Caco-2 (cell line): ENCODE measurements at regions not wholly inside any gene's neighbourhood (a gene's known extent, or its start where the extent isn't known, plus 50 kb on each side); places are given as distances from the start of the nearest gene placed in this dataset.

Source experiments
- BruUV-seq: library from RNA; stranded (reverse); fragments of 400-500 nt; replicated peaks from 2 replicates; lab custom pipeline; 2021; lab: Mats Ljungman, UMichigan
- CTCF ChIA-PET: fragments of 300-600 bp; sonication (Branson Sonifier 250); formaldehyde crosslinking; loops from one replicate; lab custom pipeline; 2022; ENCODE audit warnings: antibody characterized with exemption; lab: Charles Lee
- POLR2A ChIA-PET: fragments of 300-600 bp; sonication (Branson Sonifier 250); formaldehyde crosslinking; loops from one replicate; lab custom pipeline; 2022; ENCODE audit warnings: antibody characterized with exemption; lab: Charles Lee
- DNase-seq, 2 experiments: peaks; one replicate each; pipeline versions ENCODE4 v3.0.0 to v3.0.0-alpha.2; 2020 to 2022
- H3K27me3 ChIP-seq: replicated peaks from 2 replicates; pipeline ENCODE4 v1.6.0; 2011; ENCODE audit warnings: low read length; ENCODE audit not compliant: control insufficient read depth, insufficient read depth
- H3K36me3 ChIP-seq: 2 replicates; pipeline ENCODE4 v1.5.1; 2011; ENCODE audit warnings: low read length; ENCODE audit not compliant: control insufficient read depth, insufficient read depth
- H3K4me1 ChIP-seq: fragments of 250-450 bp; sonication (Bioruptor Pico); 2 replicates; pipeline ENCODE4 v1.5.1; 2020; ENCODE audit warnings: mild to moderate bottlenecking
- H3K4me3 ChIP-seq: 2 replicates; pipeline ENCODE4 v1.5.1; 2011; ENCODE audit warnings: low read depth, mild to moderate bottlenecking, control low read depth, low read length
- H3K9me3 ChIP-seq: fragments of 250-450 bp; sonication (Bioruptor Pico); 2 replicates; pipeline ENCODE4 v1.5.1; 2020; ENCODE audit warnings: mild to moderate bottlenecking, moderate library complexity
- H3K27ac Mint-ChIP-seq: one replicate; pipeline ENCODE4 v1.8.0; 2022; ENCODE audit warnings: mixed read lengths; ENCODE audit not compliant: unreplicated experiment
- H3K27me3 Mint-ChIP-seq: one replicate; pipeline ENCODE4 v1.8.0; 2022; ENCODE audit warnings: mixed read lengths; ENCODE audit not compliant: insufficient read depth, unreplicated experiment
- H3K36me3 Mint-ChIP-seq: one replicate; pipeline ENCODE4 v1.8.0; 2022; ENCODE audit warnings: mild to moderate bottlenecking, mixed read lengths; ENCODE audit not compliant: insufficient read depth, unreplicated experiment
- H3K4me1 Mint-ChIP-seq: one replicate; pipeline ENCODE4 v1.8.0; 2022; ENCODE audit warnings: low read depth, mixed read lengths; ENCODE audit not compliant: unreplicated experiment
- H3K4me3 Mint-ChIP-seq: one replicate; pipeline ENCODE4 v1.8.0; 2022; ENCODE audit warnings: mild to moderate bottlenecking, moderate library complexity, mixed read lengths; ENCODE audit not compliant: unreplicated experiment
- H3K9me3 Mint-ChIP-seq: one replicate; pipeline ENCODE4 v1.8.0; 2022; ENCODE audit warnings: mixed read lengths; ENCODE audit not compliant: unreplicated experiment
- CTCF ChIP-seq, 2 experiments: fragments of 200-600 bp in 1 of 2; IDR thresholded peaks; 1 replicate in 1 of 2; 2 replicates in 1 of 2; pipeline versions ENCODE4 v1.5.1 to v1.8.0; 2011 to 2022; ENCODE audit warnings: antibody characterized with exemption in 1 of 2, control low read depth in 1 of 2, inconsistent platforms in 1 of 2, low read depth in 1 of 2, low read length in 1 of 2, mild to moderate bottlenecking in 1 of 2, moderate library complexity in 1 of 2; ENCODE audit not compliant: insufficient read depth in 1 of 2, severe bottlenecking in 1 of 2, unreplicated experiment in 1 of 2
- intact Hi-C: fragments of 100-400 bp; cut with micrococcal nuclease; formaldehyde crosslinking; loops from one replicate; pipeline ENCODE4 v1.10.0; 2022; ENCODE audit not compliant: unreplicated experiment

- Histone ChIP-seq H3K36me3 (no peaks in the 10 kb centered on the region), H3K4me3 (no peak overlapping the region), H3K27me3 (no peaks in the 10 kb centered on the region), H3K4me1 (no peaks in the 10 kb centered on the region), H3K9me3 (0 out of 2 replicates have a peak, but pooled peaks cover 6% of the 10 kb centered on the region)
- BruUV-seq = no TSS peak
- Mint-ChIP-seq H3K36me3 (no peaks in the 10 kb centered on the region), H3K9me3 (no peaks in the 10 kb centered on the region), H3K4me3 (no peak overlapping the region), H3K27me3 (peaks cover 4% of the 10 kb centered on the region), H3K27ac (no peak overlapping the region), H3K4me1 (no peaks in the 10 kb centered on the region)
- POLR2A ChIA-PET = no interaction called here
- no peak for DNase-seq
- CTCF ChIA-PET = no interaction called here
- no peak for TF ChIP-seq CTCF (IDR thresholded peaks at IDR 0.05; ENCODE audit: insufficient read depth in 1 of 2, low read depth in 1 of 2, low read length in 1 of 2, severe bottlenecking in 1 of 2, unreplicated experiment in 1 of 2)
- intact Hi-C loops = no loop called here
Observed at GRCh38 chr10:91108820-91109219, 111.6 kb upstream of the PCGF5 start.

GRCh38 chr10:91111060-91111459 is 109.4 kb upstream of the PCGF5 start:
- no peaks in the 10 kb centered on the region for H3K4me1 Mint-ChIP-seq

GRCh38 chr10:91115618-91116390 is 104.7 kb upstream of the PCGF5 start:
- no TSS peak for BruUV-seq
- TF ChIP-seq CTCF (IDR thresholded peaks at IDR 0.05; ENCODE audit: insufficient read depth in 1 of 2, low read depth in 1 of 2, low read length in 1 of 2, severe bottlenecking in 1 of 2, unreplicated experiment in 1 of 2) = no peak
- Histone ChIP-seq H3K9me3 (no peaks in the 10 kb centered on the region), H3K27me3 (no peaks in the 10 kb centered on the region), H3K36me3 (no peaks in the 10 kb centered on the region), H3K4me3 (no peak overlapping the region), H3K4me1 (no peaks in the 10 kb centered on the region)
- Mint-ChIP-seq H3K36me3 (no peaks in the 10 kb centered on the region), H3K9me3 (no peaks in the 10 kb centered on the region), H3K4me3 (no peak overlapping the region), H3K4me1 (no peaks in the 10 kb centered on the region), H3K27ac (no peak overlapping the region), H3K27me3 (peaks cover 5% of the 10 kb centered on the region)
- POLR2A ChIA-PET = no interaction called here
- intact Hi-C loops = no loop called here
- CTCF ChIA-PET = no interaction called here
- DNase-seq = no peak

More at GRCh38 chr10:91111060-91111459, 109.4 kb upstream of the PCGF5 start:
- ChIA-PET CTCF (no interaction called here), POLR2A (no interaction called here)
- no peak for TF ChIP-seq CTCF (IDR thresholded peaks at IDR 0.05; ENCODE audit: insufficient read depth in 1 of 2, low read depth in 1 of 2, low read length in 1 of 2, severe bottlenecking in 1 of 2, unreplicated experiment in 1 of 2)
- intact Hi-C loops = no loop called here
- H3K4me3 ChIP-seq = no peak overlapping the region
- Mint-ChIP-seq H3K27me3 (no peaks in the 10 kb centered on the region), H3K9me3 (no peaks in the 10 kb centered on the region), H3K4me3 (no peak overlapping the region), H3K36me3 (no peaks in the 10 kb centered on the region), H3K27ac (no peak overlapping the region)
- BruUV-seq = no TSS peak
- 0 out of 2 replicates have a peak, but pooled peaks cover 6% of the 10 kb centered on the region for H3K9me3 ChIP-seq
- H3K27me3 ChIP-seq = no peaks in the 10 kb centered on the region
- no peak for DNase-seq
- H3K4me1 ChIP-seq = no peaks in the 10 kb centered on the region
- no peaks in the 10 kb centered on the region for H3K36me3 ChIP-seq
